GM12878 (cell line): ENCODE measurements at regions not wholly inside any gene's neighbourhood (a gene's known extent, or its start where the extent isn't known, plus 50 kb on each side); places are given as distances from the start of the nearest gene placed in this dataset.

ENCODE experiments used
- ATAC-seq: fragments of 200-7000 bp; cut with Tn5 transposase; 3 replicates; pipeline ENCODE4 v1.9.1; 2020; ENCODE audit warnings: mild to moderate bottlenecking, moderate library complexity
- BruUV-seq: library from RNA; stranded (reverse); fragments of 400-500 nt; replicated peaks from 2 replicates; lab custom pipeline; 2021; lab: Mats Ljungman, UMichigan
- CTCF ChIA-PET: fragments of 300-600 bp; sonication (Branson Sonifier 250); formaldehyde crosslinking; extraction: SDS; loops from one replicate; lab custom pipeline; 2021; ENCODE audit warnings: inconsistent platforms; lab: Yijun Ruan, JAX
- POLR2A ChIA-PET: fragments of 350-600 bp; formaldehyde crosslinking; extraction: SDS; loops from one replicate; lab custom pipeline; 2021; ENCODE audit warnings: inconsistent platforms; lab: Charles Lee
- RAD21 ChIA-PET: fragments of 300-600 bp; sonication (Branson Sonifier 250); formaldehyde crosslinking; loops from one replicate; lab custom pipeline; 2023; ENCODE audit warnings: antibody characterized with exemption; ENCODE audit not compliant: unreplicated experiment; lab: Charles Lee
- SMC1A ChIA-PET: fragments of 300-600 bp; sonication (Branson Sonifier 250); formaldehyde crosslinking; loops from one replicate; lab custom pipeline; 2023; ENCODE audit not compliant: unreplicated experiment, uncharacterized antibody; lab: Charles Lee
- DNase-seq: peaks from one replicate; pipeline ENCODE4 v3.0.0-alpha.2; 2011; ENCODE audit warnings: low read depth, low spot score
- FAIRE-seq: peaks from 3 replicates; lab custom pipeline; 2011; peaks lifted over from hg19 to GRCh38; lab: Jason Lieb, UNC
- H2AFZ ChIP-seq: 2 replicates; pipeline ENCODE4 v1.6.0; 2011; ENCODE audit warnings: low read depth, low read length, control low read depth; ENCODE audit not compliant: control insufficient read depth
- H3K27ac ChIP-seq: 2 replicates; pipeline ENCODE4 v1.5.1; 2011; ENCODE audit warnings: control low read depth; ENCODE audit not compliant: control insufficient read depth, insufficient read depth
- H3K27me3 ChIP-seq, 2 experiments: replicated peaks in 1 of 2; 2 replicates each; pipeline versions ENCODE4 v1.6.0 to v1.6.1; 2011; ENCODE audit warnings: low read length in 1 of 2; ENCODE audit not compliant: control insufficient read depth in 2 of 2, insufficient read depth in 2 of 2
- H3K36me3 ChIP-seq, 2 experiments: 2 replicates each; pipeline ENCODE4 v1.5.1; 2011; ENCODE audit warnings: low read length in 1 of 2; ENCODE audit not compliant: control insufficient read depth in 2 of 2, insufficient read depth in 2 of 2
- H3K4me1 ChIP-seq: 2 replicates; pipeline ENCODE4 v1.6.1; 2011; ENCODE audit warnings: mild to moderate bottlenecking, low read length, moderate library complexity, mixed read lengths; ENCODE audit not compliant: control insufficient read depth, insufficient read depth
- H3K4me2 ChIP-seq: 2 replicates; pipeline ENCODE4 v1.6.0; 2011; ENCODE audit warnings: control low read depth; ENCODE audit not compliant: control insufficient read depth, insufficient read depth
- H3K4me3 ChIP-seq: fragments of 200-600 bp; sonication (generic); 2 replicates; pipeline ENCODE4 v1.5.1; 2016
- H3K79me2 ChIP-seq: 2 replicates; pipeline ENCODE4 v1.6.0; 2011; ENCODE audit warnings: low read length; ENCODE audit not compliant: control insufficient read depth, insufficient read depth
- H3K9ac ChIP-seq: 2 replicates; pipeline ENCODE4 v1.8.0; 2011; ENCODE audit warnings: low read length, control low read depth, mixed read lengths; ENCODE audit not compliant: control insufficient read depth, insufficient read depth
- H3K9me3 ChIP-seq: replicated peaks from 3 replicates; pipeline ENCODE4 v1.5.1; 2011; ENCODE audit warnings: mild to moderate bottlenecking, low read length; ENCODE audit not compliant: control insufficient read depth, insufficient read depth
- H4K20me1 ChIP-seq: 2 replicates; pipeline ENCODE4 v1.6.0; 2011; ENCODE audit not compliant: control insufficient read depth, insufficient read depth
- CBFB ChIP-seq: IDR thresholded peaks from 2 replicates; pipeline ENCODE4 v1.6.1; 2016; ENCODE audit warnings: antibody characterized with exemption, low read depth
- CREB1 ChIP-seq: IDR thresholded peaks from 2 replicates; pipeline ENCODE4 v1.6.1; 2012; ENCODE audit warnings: low read depth, mild to moderate bottlenecking, inconsistent platforms
- JUNB ChIP-seq: IDR thresholded peaks from 2 replicates; pipeline ENCODE4 v1.6.1; 2016; ENCODE audit warnings: antibody characterized with exemption, mild to moderate bottlenecking
- JUND ChIP-seq: IDR thresholded peaks from 2 replicates; pipeline ENCODE4 v1.6.1; 2012; ENCODE audit warnings: low read depth, mild to moderate bottlenecking, low read length, improper control_type of control experiment, moderate library complexity
- LARP7 ChIP-seq: fragments of 450-650 bp; IDR thresholded peaks from 2 replicates; pipeline ENCODE4 v1.6.1; 2017; ENCODE audit warnings: mild to moderate bottlenecking
- MEF2A ChIP-seq: IDR thresholded peaks from 2 replicates; pipeline ENCODE4 v1.6.1; 2011; ENCODE audit warnings: low read depth, mild to moderate bottlenecking, low read length, moderate library complexity; ENCODE audit not compliant: insufficient read depth
- NFIC ChIP-seq: IDR thresholded peaks from 2 replicates; pipeline ENCODE4 v1.6.1; 2012; ENCODE audit warnings: low read depth, mild to moderate bottlenecking, inconsistent platforms, low read length, moderate library complexity
- RUNX3 ChIP-seq: IDR thresholded peaks from 2 replicates; pipeline ENCODE4 v1.6.1; 2012; ENCODE audit warnings: low read length, inconsistent platforms
- SUZ12 ChIP-seq: fragments of 200-600 bp; sonication (generic); IDR thresholded peaks from one replicate; pipeline ENCODE4 v1.6.1; 2018; ENCODE audit warnings: antibody characterized with exemption, mild to moderate bottlenecking; ENCODE audit not compliant: unreplicated experiment
- YBX1 ChIP-seq: fragments of 450-650 bp; IDR thresholded peaks from 2 replicates; pipeline ENCODE4 v1.6.1; 2016; ENCODE audit warnings: antibody characterized with exemption
- ZBED1 ChIP-seq: IDR thresholded peaks from 2 replicates; pipeline ENCODE4 v1.6.1; 2016; ENCODE audit warnings: borderline replicate concordance
- WGBS: methylation state at CpG from one replicate; pipeline ENCODE4 v1.1.6; 2016; ENCODE audit warnings: low lambda C conversion rate; ENCODE audit not compliant: insufficient replicate concordance, insufficient coverage; ENCODE audit errors: missing lambda C conversion rate; 5-methylcytosine and 5-hydroxymethylcytosine counted together
- in situ Hi-C: fragments of 300-500 bp; cut with MboI; formaldehyde crosslinking; loops from 9 replicates; pipeline ENCODE4 v1.14.3; 2018; ENCODE audit warnings: mixed read lengths
- intact Hi-C: fragments of 100-400 bp; cut with micrococcal nuclease; formaldehyde crosslinking; loops from one replicate; pipeline ENCODE4 v1.14.2; 2022; ENCODE audit not compliant: unreplicated experiment
- TF ChIP-seq, protein P1 (sequence below): fragments of 450-650 bp; IDR thresholded peaks from 2 replicates; pipeline ENCODE4 v1.6.1; 2017; ENCODE audit warnings: low read depth, mild to moderate bottlenecking, moderate library complexity

DNA sequence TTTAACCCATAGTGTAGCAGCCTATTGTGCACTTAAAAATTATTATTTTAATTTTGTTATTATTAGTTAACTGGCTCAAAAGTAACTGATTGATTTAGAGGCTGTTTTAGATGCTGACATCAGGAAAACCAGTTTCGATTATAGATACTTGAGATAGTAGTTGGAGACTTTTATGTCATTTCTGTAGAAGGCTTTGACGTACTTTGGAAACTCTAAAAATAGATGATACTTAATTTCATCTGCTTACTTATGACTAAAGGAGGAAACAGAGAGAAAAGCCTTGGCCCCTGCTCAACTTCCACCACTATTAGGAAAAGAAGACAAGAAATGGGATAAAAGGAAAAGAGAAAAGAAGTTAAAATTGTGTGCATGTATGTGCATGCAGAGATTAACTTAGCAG lies 219.3 kb upstream of the HMGA2 start:
- no peak overlapping the region for H3K9ac ChIP-seq
- ChIA-PET CTCF (interaction anchor here (0.5 to 1.9 kb wide), 3 partner anchors 14 to 386 kb away, joined by 3 to 4 read pairs (median 3); no protein-coding TSS in a partner anchor), SMC1A (no interaction called here), POLR2A (no interaction called here)
- no peaks in the 10 kb centered on the region for H3K36me3 ChIP-seq
- no peak overlapping the region for H2AFZ ChIP-seq
- H3K79me2 ChIP-seq = no peaks in the 10 kb centered on the region
- intact Hi-C loops (no loop called here), in situ Hi-C loops (no loop called here)
- H3K27me3 ChIP-seq = no peaks in the 10 kb centered on the region; a peak in 1 of 4 replicates
- DNase-seq (no peak), ATAC-seq (peak; percentile 47)
- no TSS peak for BruUV-seq
- no peak overlapping the region for H3K4me2 ChIP-seq
- H3K4me1 ChIP-seq = no peaks in the 10 kb centered on the region
- no peaks in the 10 kb centered on the region for H3K9me3 ChIP-seq
- no peak overlapping the region for H3K27ac ChIP-seq
- TF ChIP-seq YBX1 (no peak), JUNB (peak; percentile 65), NFIC (0 out of 2 replicates have a peak, but pooled peaks have one; percentile 18), CREB1 (peak; percentile 19; the same call in 1 of the 2 replicates), MEF2A (0 out of 2 replicates have a peak, but pooled peaks have one; percentile 25), LARP7 (no peak)
- TF ChIP-seq, all 136 proteins: peak for 4
- Histone ChIP-seq H3K4me3 (no peak overlapping the region), H4K20me1 (no peaks in the 10 kb centered on the region)
- RAD21 ChIA-PET = no interaction called here
- WGBS = 0% methylated on average over 2 of the region's 2 CpGs
- no peak for FAIRE-seq

DNA sequence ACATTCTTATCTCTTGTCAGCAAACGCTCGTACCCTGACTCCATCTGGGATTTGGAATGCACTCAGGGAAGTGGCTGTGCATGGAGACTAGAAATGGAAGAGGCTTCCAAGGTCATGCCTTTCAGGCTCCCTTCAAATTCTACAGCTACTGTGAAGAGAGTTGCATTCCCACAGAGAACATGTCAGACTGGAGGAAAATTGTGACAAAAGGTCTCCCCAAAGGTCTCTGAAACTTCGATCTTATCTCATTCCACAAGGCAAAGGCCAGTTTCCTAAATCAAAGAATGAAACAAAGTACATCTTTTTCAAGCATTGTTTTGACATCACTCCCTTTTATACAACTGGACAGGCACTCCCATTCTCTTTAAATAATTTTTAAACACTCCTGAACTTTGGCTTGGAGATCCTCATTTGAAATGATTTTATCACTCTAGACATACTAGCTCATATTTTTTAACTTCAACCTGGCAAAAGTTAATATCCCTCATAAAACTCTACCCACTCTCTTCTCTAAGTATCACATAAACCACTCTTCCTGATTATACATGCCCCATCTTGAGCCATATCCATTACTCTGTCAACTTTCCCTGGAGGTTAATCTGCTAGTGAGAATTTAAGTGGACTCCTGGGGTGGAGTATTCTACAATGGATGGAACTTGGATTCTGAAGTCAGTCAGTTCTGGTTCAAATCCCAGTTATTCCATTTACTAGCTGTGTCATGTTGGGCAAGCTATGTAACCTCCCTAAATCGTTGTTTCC lies 218.1 kb upstream of the HMGA2 start:
- CTCF ChIA-PET = interaction anchor here (1.0 to 1.2 kb wide), 2 partner anchors 13 to 50 kb away, joined by 3 read pairs; no protein-coding TSS in a partner anchor
- Histone ChIP-seq H3K79me2 (no peaks in the 10 kb centered on the region), H3K9ac (no peak overlapping the region), H2AFZ (no peak overlapping the region), H3K27me3 (no peaks in the 10 kb centered on the region; a peak in 1 of 4 replicates), H3K4me2 (no peak overlapping the region), H4K20me1 (no peaks in the 10 kb centered on the region)
- in situ Hi-C loops (no loop called here), intact Hi-C loops (no loop called here)
- WGBS = 13% methylated on average over 4 of the region's 4 CpGs
- ATAC-seq = no peak
- BruUV-seq = no TSS peak
- POLR2A ChIA-PET = no interaction called here
- TF ChIP-seq YBX1 (no peak), ZBED1 (no peak), CBFB (no peak), JUND (no peak), RUNX3 (no peak), SUZ12 (no peak)
- TF ChIP-seq, protein P1, sequence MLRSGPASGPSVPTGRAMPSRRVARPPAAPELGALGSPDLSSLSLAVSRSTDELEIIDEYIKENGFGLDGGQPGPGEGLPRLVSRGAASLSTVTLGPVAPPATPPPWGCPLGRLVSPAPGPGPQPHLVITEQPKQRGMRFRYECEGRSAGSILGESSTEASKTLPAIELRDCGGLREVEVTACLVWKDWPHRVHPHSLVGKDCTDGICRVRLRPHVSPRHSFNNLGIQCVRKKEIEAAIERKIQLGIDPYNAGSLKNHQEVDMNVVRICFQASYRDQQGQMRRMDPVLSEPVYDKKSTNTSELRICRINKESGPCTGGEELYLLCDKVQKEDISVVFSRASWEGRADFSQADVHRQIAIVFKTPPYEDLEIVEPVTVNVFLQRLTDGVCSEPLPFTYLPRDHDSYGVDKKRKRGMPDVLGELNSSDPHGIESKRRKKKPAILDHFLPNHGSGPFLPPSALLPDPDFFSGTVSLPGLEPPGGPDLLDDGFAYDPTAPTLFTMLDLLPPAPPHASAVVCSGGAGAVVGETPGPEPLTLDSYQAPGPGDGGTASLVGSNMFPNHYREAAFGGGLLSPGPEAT = no peak
- TF ChIP-seq, all 136 proteins: peak for 0
- Histone ChIP-seq H3K36me3 (no peaks in the 10 kb centered on the region), H3K9me3 (no peaks in the 10 kb centered on the region), H3K27ac (no peak overlapping the region), H3K4me3 (no peak overlapping the region), H3K4me1 (no peaks in the 10 kb centered on the region)
- FAIRE-seq (no peak), DNase-seq (no peak)
- SMC1A ChIA-PET = interaction anchor here (0.6 kb wide), 1 partner anchor 10 kb away, joined by 4 read pairs; no protein-coding TSS in a partner anchor
- RAD21 ChIA-PET = interaction anchor here (1.0 kb wide), 1 partner anchor 497 kb away, joined by 3 read pairs; no protein-coding TSS in a partner anchor
